GM11168 (cell line): ENCODE measurements at regions not wholly inside any gene's neighbourhood (a gene's known extent, or its start where the extent isn't known, plus 50 kb on each side); places are given as distances from the start of the nearest gene placed in this dataset.
"Not testable (repeated sequence)": the region's sequence is repeated elsewhere in the genome, so short reads cannot be mapped to it uniquely, and the experiment has no call there.

Source experiments
- in situ Hi-C: fragments of 300-500 bp; cut with MboI; formaldehyde crosslinking; loops from one replicate; pipeline ENCODE4 v1.12.0; 2022; ENCODE audit warnings: low sequenced_read_pairs; ENCODE audit not compliant: unreplicated experiment

GRCh38 chr2:182548031-182548950, 121.5 kb upstream of the PDE1A start:
- in situ Hi-C loops = no loop called here

GRCh38 chr2:182550234-182550633, 123.4 kb upstream of the PDE1A start:
- in situ Hi-C loops = no loop called here

- in situ Hi-C loops = not testable (repeated sequence)
Observed at GRCh38 chr2:182552232-182552631, 125.4 kb upstream of the PDE1A start.

- in situ Hi-C loops = not testable (repeated sequence)
Observed at GRCh38 chr2:182552785-182553184, 125.9 kb upstream of the PDE1A start.

GRCh38 chr2:182553483-182553882, 126.6 kb upstream of the PDE1A start:
- in situ Hi-C loops = no loop called here

GRCh38 chr2:182554950-182555349, 128.1 kb upstream of the PDE1A start:
- in situ Hi-C loops = no loop called here

- in situ Hi-C loops = no loop called here
Observed at GRCh38 chr2:182558564-182558963, 131.7 kb upstream of the PDE1A start.

GRCh38 chr2:182559623-182560022, 132.8 kb upstream of the PDE1A start:
- in situ Hi-C loops = no loop called here

GRCh38 chr2:182565911-182566567, 139.2 kb upstream of the PDE1A start:
- in situ Hi-C loops = no loop called here

- in situ Hi-C loops = no loop called here
Observed at GRCh38 chr2:182573553-182573952, 142.5 kb upstream of the DNAJC10 start.

GRCh38 chr2:182577816-182578215, 138.2 kb upstream of the DNAJC10 start:
- in situ Hi-C loops = no loop called here

- in situ Hi-C loops = no loop called here
Observed at GRCh38 chr2:182581196-182581935, 134.7 kb upstream of the DNAJC10 start.

- in situ Hi-C loops = no loop called here
Observed at GRCh38 chr2:182584462-182584861, 131.6 kb upstream of the DNAJC10 start.

GRCh38 chr2:182585001-182585400, 131.1 kb upstream of the DNAJC10 start:
- in situ Hi-C loops = no loop called here

GRCh38 chr2:182585430-182585829, 130.6 kb upstream of the DNAJC10 start:
- in situ Hi-C loops = no loop called here

- in situ Hi-C loops = no loop called here
Observed at GRCh38 chr2:182586426-182586825, 129.6 kb upstream of the DNAJC10 start.

- in situ Hi-C loops = no loop called here
Observed at GRCh38 chr2:182587831-182588230, 128.2 kb upstream of the DNAJC10 start.

GRCh38 chr2:182589121-182589520, 126.9 kb upstream of the DNAJC10 start:
- in situ Hi-C loops = no loop called here

GRCh38 chr2:182591774-182592173, 124.3 kb upstream of the DNAJC10 start:
- in situ Hi-C loops = no loop called here

- in situ Hi-C loops = no loop called here
Observed at GRCh38 chr2:182592691-182593393, 123.2 kb upstream of the DNAJC10 start.
